HEK293 (cell line): ENCODE measurements at regions not wholly inside any gene's neighbourhood (a gene's known extent, or its start where the extent isn't known, plus 50 kb on each side); places are given as distances from the start of the nearest gene placed in this dataset.

Source experiments
- TCF7L2 ChIP-seq: IDR thresholded peaks from 2 replicates; pipeline ENCODE4 v1.6.1; 2011; ENCODE audit warnings: low read depth, mild to moderate bottlenecking, inconsistent platforms, low read length, moderate library complexity, borderline replicate concordance
- ZBTB26 ChIP-seq: fragments of 450-650 bp; formaldehyde crosslinking; optimal IDR thresholded peaks from 2 replicates; pipeline ENCODE3; 2016; ENCODE audit warnings: missing biosample characterization, mild to moderate bottlenecking, missing genetic modification characterization
- ZNF23 ChIP-seq: fragments of 450-650 bp; formaldehyde crosslinking; IDR thresholded peaks from 2 replicates; pipeline ENCODE4 v1.5.1; 2016; ENCODE audit warnings: missing biosample characterization, missing genetic modification characterization, borderline replicate concordance
- TF ChIP-seq, protein P1 (sequence below): fragments of 450-650 bp; formaldehyde crosslinking; IDR thresholded peaks from 2 replicates; pipeline ENCODE4 v1.5.1; 2016; ENCODE audit warnings: missing biosample characterization, missing genetic modification characterization

DNA sequence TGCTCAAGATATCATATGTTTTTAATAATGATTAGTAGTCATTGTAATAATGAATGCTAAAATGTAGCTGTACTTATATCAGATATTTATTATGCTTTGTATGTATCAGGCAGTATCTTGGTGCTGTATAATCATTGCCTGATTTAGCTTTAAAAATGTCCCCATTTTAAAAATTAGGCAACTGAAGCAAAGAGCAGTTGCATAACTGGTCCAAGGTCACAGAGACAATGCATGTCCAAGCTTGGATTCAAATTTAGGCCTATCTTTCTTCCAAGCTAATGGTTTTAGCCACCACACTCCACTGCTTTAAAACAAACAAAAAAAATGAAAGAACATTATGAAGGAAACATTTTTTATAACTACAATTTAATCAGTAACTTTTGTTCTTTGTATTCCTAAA, 725.8 kb upstream of the RAG2 start:
- TF ChIP-seq, protein P1, sequence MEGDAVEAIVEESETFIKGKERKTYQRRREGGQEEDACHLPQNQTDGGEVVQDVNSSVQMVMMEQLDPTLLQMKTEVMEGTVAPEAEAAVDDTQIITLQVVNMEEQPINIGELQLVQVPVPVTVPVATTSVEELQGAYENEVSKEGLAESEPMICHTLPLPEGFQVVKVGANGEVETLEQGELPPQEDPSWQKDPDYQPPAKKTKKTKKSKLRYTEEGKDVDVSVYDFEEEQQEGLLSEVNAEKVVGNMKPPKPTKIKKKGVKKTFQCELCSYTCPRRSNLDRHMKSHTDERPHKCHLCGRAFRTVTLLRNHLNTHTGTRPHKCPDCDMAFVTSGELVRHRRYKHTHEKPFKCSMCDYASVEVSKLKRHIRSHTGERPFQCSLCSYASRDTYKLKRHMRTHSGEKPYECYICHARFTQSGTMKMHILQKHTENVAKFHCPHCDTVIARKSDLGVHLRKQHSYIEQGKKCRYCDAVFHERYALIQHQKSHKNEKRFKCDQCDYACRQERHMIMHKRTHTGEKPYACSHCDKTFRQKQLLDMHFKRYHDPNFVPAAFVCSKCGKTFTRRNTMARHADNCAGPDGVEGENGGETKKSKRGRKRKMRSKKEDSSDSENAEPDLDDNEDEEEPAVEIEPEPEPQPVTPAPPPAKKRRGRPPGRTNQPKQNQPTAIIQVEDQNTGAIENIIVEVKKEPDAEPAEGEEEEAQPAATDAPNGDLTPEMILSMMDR (tag by site-specific recombination), result no peak
- TF ChIP-seq TCF7L2, result no peak
- TF ChIP-seq ZNF23 (tag by site-specific recombination), result no peak
- no peak for TF ChIP-seq ZBTB26
